ENCODE measurements at regions not wholly inside any gene's neighbourhood (a gene's known extent, or its start where the extent isn't known, plus 50 kb on each side); places are given as distances from the start of the nearest gene placed in this dataset.

DNA sequence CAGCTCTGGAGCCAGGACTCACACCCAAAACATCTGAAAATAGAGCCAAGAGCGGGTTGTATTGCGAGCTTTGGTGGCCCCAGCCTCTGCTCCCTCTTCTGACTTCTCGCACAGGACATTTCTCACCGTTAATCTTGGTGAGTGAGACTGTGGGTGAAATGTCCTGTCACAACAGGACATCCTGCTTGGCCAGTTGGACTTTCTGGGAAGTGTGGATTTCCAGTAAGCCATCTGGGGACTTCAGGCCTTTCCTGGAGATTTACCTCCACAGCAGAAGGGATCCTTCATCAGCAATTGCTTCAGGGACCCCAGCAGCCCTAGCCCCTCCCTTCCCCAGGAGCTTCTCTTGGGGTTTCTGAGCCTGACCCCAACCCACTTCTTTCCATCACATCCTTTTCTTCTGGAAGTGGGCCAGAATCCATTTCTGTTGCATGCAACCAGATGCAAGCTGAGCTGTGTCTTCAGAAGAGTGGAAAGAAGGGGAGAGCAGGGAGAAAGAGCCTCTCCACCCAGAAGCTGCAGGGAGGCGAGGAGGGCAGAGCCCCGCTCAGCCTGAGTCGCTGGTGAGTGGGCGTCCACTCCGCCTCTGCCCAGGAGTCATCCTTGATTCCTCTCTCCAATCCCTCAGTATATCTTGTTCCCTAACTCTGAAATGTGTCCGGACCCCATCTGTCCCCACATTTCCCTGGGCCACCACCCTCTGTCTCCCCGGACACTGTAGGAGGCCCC lies 50.3 kb upstream of the GADD45G start:
- Histone ChIP-seq H3K27ac (no peak overlapping the region), H3K27me3 (no peaks in the 10 kb centered on the region)
- intact Hi-C loops (cut with DNase I), result no loop called here

DNA sequence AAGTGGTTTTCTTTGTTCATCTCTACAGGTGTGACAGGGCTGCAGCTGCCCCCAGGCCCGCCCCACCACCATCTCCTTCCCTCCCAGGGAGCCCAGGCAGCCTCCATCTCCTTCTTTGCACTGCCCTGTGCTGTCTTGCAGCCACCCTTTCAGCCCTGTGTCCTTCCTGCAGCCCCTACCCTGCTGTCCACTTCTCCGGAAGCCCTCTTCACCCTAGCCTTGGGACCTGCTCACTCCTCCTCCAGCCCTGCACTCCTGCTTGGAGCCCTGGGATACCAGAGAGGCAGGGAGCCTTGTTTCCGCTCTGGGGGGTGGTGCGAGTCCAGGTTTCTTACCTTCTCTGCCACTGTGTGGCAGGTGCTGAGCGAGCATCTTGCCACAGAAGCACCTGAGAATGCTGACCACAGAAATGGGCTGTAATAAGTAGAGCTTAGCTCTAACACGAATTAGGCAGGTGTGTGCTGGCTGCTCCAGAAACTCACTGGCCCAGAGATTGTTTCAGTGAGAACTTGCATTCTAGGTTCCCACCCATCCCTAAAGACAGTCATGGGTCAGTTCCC lies 51.3 kb upstream of the GADD45G start:
- no peak for DNase-seq (ENCODE audit: low spot score in 2 of 2)
- TF ChIP-seq, protein P1, sequence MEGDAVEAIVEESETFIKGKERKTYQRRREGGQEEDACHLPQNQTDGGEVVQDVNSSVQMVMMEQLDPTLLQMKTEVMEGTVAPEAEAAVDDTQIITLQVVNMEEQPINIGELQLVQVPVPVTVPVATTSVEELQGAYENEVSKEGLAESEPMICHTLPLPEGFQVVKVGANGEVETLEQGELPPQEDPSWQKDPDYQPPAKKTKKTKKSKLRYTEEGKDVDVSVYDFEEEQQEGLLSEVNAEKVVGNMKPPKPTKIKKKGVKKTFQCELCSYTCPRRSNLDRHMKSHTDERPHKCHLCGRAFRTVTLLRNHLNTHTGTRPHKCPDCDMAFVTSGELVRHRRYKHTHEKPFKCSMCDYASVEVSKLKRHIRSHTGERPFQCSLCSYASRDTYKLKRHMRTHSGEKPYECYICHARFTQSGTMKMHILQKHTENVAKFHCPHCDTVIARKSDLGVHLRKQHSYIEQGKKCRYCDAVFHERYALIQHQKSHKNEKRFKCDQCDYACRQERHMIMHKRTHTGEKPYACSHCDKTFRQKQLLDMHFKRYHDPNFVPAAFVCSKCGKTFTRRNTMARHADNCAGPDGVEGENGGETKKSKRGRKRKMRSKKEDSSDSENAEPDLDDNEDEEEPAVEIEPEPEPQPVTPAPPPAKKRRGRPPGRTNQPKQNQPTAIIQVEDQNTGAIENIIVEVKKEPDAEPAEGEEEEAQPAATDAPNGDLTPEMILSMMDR (IDR thresholded peaks at IDR 0.05), result no peak
- Histone ChIP-seq H3K36me3 (no peaks in the 10 kb centered on the region), H3K27ac (no peak overlapping the region), H3K9me3 (no peaks in the 10 kb centered on the region), H3K27me3 (no peaks in the 10 kb centered on the region), H3K4me1 (peaks cover 5 to 10% of the 10 kb centered on the region in 2 donors), H3K4me3 (no peak overlapping the region)
- intact Hi-C loops (cut with DNase I), result no loop called here

More for the DNA sequence above, 50.3 kb upstream of the GADD45G start:
- Histone ChIP-seq H3K36me3 (no peaks in the 10 kb centered on the region), H3K4me1 (peaks cover 5 to 10% of the 10 kb centered on the region in 2 donors), H3K4me3 (no peak overlapping the region), H3K9me3 (no peaks in the 10 kb centered on the region)
- DNase-seq (ENCODE audit: low spot score in 2 of 2), result no peak
- TF ChIP-seq, protein P1 (IDR thresholded peaks at IDR 0.05), result no peak

DNA sequence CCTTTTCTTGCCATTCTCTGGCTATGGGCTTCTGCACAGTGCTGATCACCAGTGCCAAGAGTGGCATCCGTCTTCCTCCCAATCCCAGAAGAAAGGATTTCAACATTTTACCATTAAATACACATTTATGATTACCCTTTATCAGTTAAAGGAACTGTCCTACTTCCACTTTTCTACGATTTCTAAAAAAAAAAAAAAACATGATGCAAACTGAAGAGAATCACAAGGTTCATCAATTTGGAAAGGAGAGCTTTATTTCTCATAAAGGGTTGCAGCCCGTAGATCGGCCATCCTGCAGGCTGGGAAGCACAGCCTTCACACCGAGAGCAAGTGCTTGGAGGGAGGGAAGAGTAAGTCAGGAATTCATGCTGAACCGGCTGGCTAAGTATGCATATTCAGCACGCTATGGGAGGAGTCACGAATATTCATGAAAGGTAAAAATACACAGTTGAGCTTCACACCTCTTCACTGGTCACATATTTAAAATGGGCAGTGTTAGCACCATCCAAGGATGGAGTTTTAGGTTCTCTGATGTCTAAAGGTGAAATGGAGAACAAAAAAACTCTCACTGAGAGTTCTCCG lies 52.5 kb upstream of the SEMA4D start:
- Histone ChIP-seq H3K4me1 (no peaks in the 10 kb centered on the region), H3K9me3 (peaks cover 7 to 12% of the 10 kb centered on the region in 2 donors), H3K27me3 (no peaks in the 10 kb centered on the region), H3K4me3 (no peak overlapping the region), H3K36me3 (no peaks in the 10 kb centered on the region), H3K27ac (no peak overlapping the region)
- TF ChIP-seq, protein P1 (IDR thresholded peaks at IDR 0.05), result no peak
- no peak for DNase-seq (ENCODE audit: low spot score in 2 of 2)
- intact Hi-C loops (cut with DNase I), result no loop called here

DNA sequence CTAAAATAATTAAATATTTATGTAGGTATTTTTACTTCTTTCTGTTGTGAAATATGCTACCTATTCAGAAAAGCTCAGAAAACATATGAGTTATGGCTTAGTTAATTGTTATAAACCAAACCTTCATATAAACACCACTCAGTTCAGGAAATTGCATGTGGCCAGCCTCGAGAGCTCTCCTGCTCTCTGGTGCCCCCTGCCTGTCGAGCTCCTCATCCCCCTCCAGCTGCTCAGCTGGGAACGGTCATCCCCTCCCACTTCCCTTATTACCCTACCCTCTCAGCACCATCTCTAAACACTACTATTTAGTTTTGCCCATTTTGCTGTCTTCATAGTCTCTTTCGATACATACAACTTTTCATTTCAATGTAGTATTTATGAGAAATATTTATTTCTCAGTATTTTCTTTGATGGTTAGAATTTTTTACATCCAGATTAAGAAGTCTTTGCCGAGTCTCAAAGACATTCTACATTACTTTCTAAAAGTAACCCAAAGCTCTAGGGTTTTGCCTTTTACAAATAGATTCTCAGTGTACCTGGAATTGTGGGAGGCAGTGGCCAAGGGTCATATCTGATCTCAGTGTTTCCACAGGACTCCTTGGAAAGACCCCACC lies 51.2 kb upstream of the SEMA4D start:
- no peak overlapping the region for H3K27ac ChIP-seq
- peak in 1 of 2 donors; percentile 79 for DNase-seq (ENCODE audit: low spot score in 2 of 2)
- no peak overlapping the region for H3K4me3 ChIP-seq
- TF ChIP-seq, protein P1 (IDR thresholded peaks at IDR 0.05), result peak; percentile 49 to 72 (median 64)
- H3K27me3 ChIP-seq, result no peaks in the 10 kb centered on the region
- intact Hi-C loops (cut with DNase I), result loop anchor here (5.0 to 10.0 kb wide), 2 partner anchors 134 to 232 kb away; partner anchors contain the start of gene SECISBP2
- peaks cover 12% of the 10 kb centered on the region in 2 donors for H3K9me3 ChIP-seq
- H3K36me3 ChIP-seq, result no peaks in the 10 kb centered on the region
- H3K4me1 ChIP-seq, result no peaks in the 10 kb centered on the region

DNA sequence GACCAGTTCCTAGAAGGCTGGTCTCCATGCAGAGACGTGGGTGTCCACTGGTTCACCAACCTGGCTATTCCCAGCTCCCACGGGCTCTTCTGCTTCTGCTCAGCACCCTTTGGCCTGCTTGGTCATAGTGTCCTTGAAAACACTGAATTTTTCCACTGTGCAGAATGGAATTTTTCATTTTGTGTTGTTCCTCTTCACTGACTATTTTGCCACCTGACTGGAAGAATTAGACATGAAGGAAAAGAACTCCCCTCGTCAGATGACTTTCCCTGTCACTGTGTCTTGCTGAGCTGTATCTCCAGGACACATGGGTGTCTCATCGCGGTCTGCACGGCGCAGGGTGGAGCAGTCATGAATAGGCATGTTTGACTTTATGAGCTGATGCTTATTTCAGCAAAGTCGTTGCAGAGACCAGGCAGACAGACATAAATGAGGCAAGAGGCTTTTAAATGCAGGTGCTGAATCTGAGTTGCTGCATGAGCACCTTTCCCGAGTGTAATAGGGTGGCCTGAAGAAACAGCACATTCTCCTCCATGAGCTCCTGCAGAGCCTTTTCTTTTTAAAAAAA lies 50.2 kb upstream of the SEMA4D start:
- Histone ChIP-seq H3K4me1 (no peaks in the 10 kb centered on the region), H3K27me3 (no peaks in the 10 kb centered on the region), H3K9me3 (peaks cover 12% of the 10 kb centered on the region in 2 donors), H3K4me3 (no peak overlapping the region), H3K36me3 (no peaks in the 10 kb centered on the region), H3K27ac (no peak overlapping the region)
- intact Hi-C loops (cut with DNase I), result loop anchor here (5.0 to 10.0 kb wide), 2 partner anchors 133 to 231 kb away; partner anchors contain the start of gene SECISBP2
- peak in 1 of 2 donors; percentile 35 for DNase-seq (ENCODE audit: low spot score in 2 of 2)
- TF ChIP-seq, protein P1 (IDR thresholded peaks at IDR 0.05), result no peak

Measured in ascending aorta (tissue), 2 donors.